Dendritic cell treated with granulocyte-macrophage colony-stimulating factor and Interleukin-4, amounts not matched to agents 40 ng/mL and 50 ng/mL, for 4 days (primary cell): ENCODE measurements at regions not wholly inside any gene's neighbourhood (a gene's known extent, or its start where the extent isn't known, plus 50 kb on each side); places are given as distances from the start of the nearest gene placed in this dataset.

ENCODE experiments used
- H3K27ac Mint-ChIP-seq: one replicate; pipeline ENCODE4 v1.8.0; 2022; ENCODE audit warnings: mild to moderate bottlenecking, mixed read lengths
- H3K27me3 Mint-ChIP-seq: one replicate; pipeline ENCODE4 v1.8.0; 2022; ENCODE audit warnings: mild to moderate bottlenecking, mixed read lengths
- H3K36me3 Mint-ChIP-seq: one replicate; pipeline ENCODE4 v1.8.0; 2022; ENCODE audit warnings: low read depth, mixed read lengths
- H3K4me1 Mint-ChIP-seq: one replicate; pipeline ENCODE4 v1.8.0; 2022; ENCODE audit warnings: low read depth, mixed read lengths
- H3K4me3 Mint-ChIP-seq: one replicate; pipeline ENCODE4 v1.8.0; 2022; ENCODE audit warnings: mild to moderate bottlenecking, moderate library complexity, mixed read lengths
- H3K9me3 Mint-ChIP-seq: one replicate; pipeline ENCODE4 v1.8.0; 2022; ENCODE audit warnings: mixed read lengths
- intact Hi-C: fragments of 100-400 bp; cut with micrococcal nuclease; formaldehyde crosslinking; loops from one replicate; pipeline ENCODE4 v1.15.0; 2022

GRCh38 chr11:127420139-127420538 lies 419.6 kb upstream of the KIRREL3 start:
- Mint-ChIP-seq H3K27me3 (no peaks in the 10 kb centered on the region), H3K9me3 (peaks cover 14% of the 10 kb centered on the region), H3K36me3 (no peaks in the 10 kb centered on the region), H3K4me1 (no peaks in the 10 kb centered on the region), H3K4me3 (no peak overlapping the region), H3K27ac (no peak overlapping the region)
- intact Hi-C loops, result no loop called here

GRCh38 chr11:127412722-127413380 lies 412.3 kb upstream of the KIRREL3 start:
- Mint-ChIP-seq H3K36me3 (no peaks in the 10 kb centered on the region), H3K4me3 (no peak overlapping the region), H3K4me1 (no peaks in the 10 kb centered on the region), H3K27me3 (no peaks in the 10 kb centered on the region), H3K9me3 (peaks cover 35% of the 10 kb centered on the region), H3K27ac (no peak overlapping the region)
- intact Hi-C loops, result no loop called here

- Mint-ChIP-seq H3K4me3 (no peak overlapping the region), H3K4me1 (no peaks in the 10 kb centered on the region), H3K27ac (no peak overlapping the region), H3K9me3 (peaks cover 29% of the 10 kb centered on the region), H3K36me3 (no peaks in the 10 kb centered on the region), H3K27me3 (no peaks in the 10 kb centered on the region)
- intact Hi-C loops, result no loop called here
These were observed 411.7 kb upstream of the KIRREL3 start for GRCh38 chr11:127412234-127412633.

GRCh38 chr11:127411283-127411682 lies 410.7 kb upstream of the KIRREL3 start:
- H3K36me3 Mint-ChIP-seq, result no peaks in the 10 kb centered on the region
- H3K9me3 Mint-ChIP-seq, result peaks cover 22% of the 10 kb centered on the region
- H3K4me1 Mint-ChIP-seq, result no peaks in the 10 kb centered on the region
- intact Hi-C loops, result no loop called here
- H3K27ac Mint-ChIP-seq, result no peak overlapping the region
- H3K4me3 Mint-ChIP-seq, result no peak overlapping the region
- no peaks in the 10 kb centered on the region for H3K27me3 Mint-ChIP-seq

GRCh38 chr11:127395034-127395433 lies 394.5 kb upstream of the KIRREL3 start:
- Mint-ChIP-seq H3K27me3 (no peaks in the 10 kb centered on the region), H3K36me3 (no peaks in the 10 kb centered on the region), H3K4me1 (no peaks in the 10 kb centered on the region), H3K27ac (no peak overlapping the region), H3K4me3 (no peak overlapping the region), H3K9me3 (peaks cover 8% of the 10 kb centered on the region)
- intact Hi-C loops, result no loop called here

GRCh38 chr11:127393460-127393997 lies 393.0 kb upstream of the KIRREL3 start:
- Mint-ChIP-seq H3K27me3 (no peaks in the 10 kb centered on the region), H3K9me3 (peaks cover 8% of the 10 kb centered on the region), H3K36me3 (no peaks in the 10 kb centered on the region), H3K4me3 (no peak overlapping the region), H3K27ac (no peak overlapping the region), H3K4me1 (no peaks in the 10 kb centered on the region)
- intact Hi-C loops, result no loop called here

- Mint-ChIP-seq H3K27ac (no peak overlapping the region), H3K36me3 (no peaks in the 10 kb centered on the region), H3K4me3 (no peak overlapping the region), H3K27me3 (no peaks in the 10 kb centered on the region), H3K9me3 (peaks cover 8% of the 10 kb centered on the region), H3K4me1 (no peaks in the 10 kb centered on the region)
- intact Hi-C loops, result no loop called here
These were observed 392.0 kb upstream of the KIRREL3 start for GRCh38 chr11:127392575-127392974.

GRCh38 chr11:127390465-127390864 lies 389.9 kb upstream of the KIRREL3 start:
- Mint-ChIP-seq H3K4me1 (no peaks in the 10 kb centered on the region), H3K27ac (no peak overlapping the region), H3K36me3 (no peaks in the 10 kb centered on the region), H3K27me3 (no peaks in the 10 kb centered on the region), H3K4me3 (no peak overlapping the region), H3K9me3 (no peaks in the 10 kb centered on the region)
- intact Hi-C loops, result no loop called here

- H3K4me3 Mint-ChIP-seq, result no peak overlapping the region
- no peaks in the 10 kb centered on the region for H3K27me3 Mint-ChIP-seq
- H3K36me3 Mint-ChIP-seq, result no peaks in the 10 kb centered on the region
- H3K27ac Mint-ChIP-seq, result no peak overlapping the region
- intact Hi-C loops, result no loop called here
- no peaks in the 10 kb centered on the region for H3K4me1 Mint-ChIP-seq
- no peaks in the 10 kb centered on the region for H3K9me3 Mint-ChIP-seq
These were observed 384.5 kb upstream of the KIRREL3 start for GRCh38 chr11:127385071-127385470.

GRCh38 chr11:127383026-127383425 lies 382.5 kb upstream of the KIRREL3 start:
- no peaks in the 10 kb centered on the region for H3K36me3 Mint-ChIP-seq
- no peaks in the 10 kb centered on the region for H3K4me1 Mint-ChIP-seq
- intact Hi-C loops, result no loop called here
- no peak overlapping the region for H3K27ac Mint-ChIP-seq
- no peak overlapping the region for H3K4me3 Mint-ChIP-seq
- no peaks in the 10 kb centered on the region for H3K9me3 Mint-ChIP-seq
- no peaks in the 10 kb centered on the region for H3K27me3 Mint-ChIP-seq

- H3K4me1 Mint-ChIP-seq, result no peaks in the 10 kb centered on the region
These were observed 380.7 kb upstream of the KIRREL3 start for GRCh38 chr11:127381247-127381646.

GRCh38 chr11:127379686-127380085 lies 379.1 kb upstream of the KIRREL3 start:
- Mint-ChIP-seq H3K4me3 (no peak overlapping the region), H3K27me3 (no peaks in the 10 kb centered on the region)
- intact Hi-C loops, result no loop called here

More at GRCh38 chr11:127381247-127381646, 380.7 kb upstream of the KIRREL3 start:
- H3K36me3 Mint-ChIP-seq, result no peaks in the 10 kb centered on the region
- no peaks in the 10 kb centered on the region for H3K27me3 Mint-ChIP-seq
- intact Hi-C loops, result no loop called here
- no peak overlapping the region for H3K27ac Mint-ChIP-seq
- no peak overlapping the region for H3K4me3 Mint-ChIP-seq
- H3K9me3 Mint-ChIP-seq, result no peaks in the 10 kb centered on the region

GRCh38 chr11:127376301-127376700 lies 375.7 kb upstream of the KIRREL3 start:
- Mint-ChIP-seq H3K27ac (no peak overlapping the region), H3K36me3 (no peaks in the 10 kb centered on the region), H3K4me1 (no peaks in the 10 kb centered on the region), H3K27me3 (no peaks in the 10 kb centered on the region), H3K9me3 (no peaks in the 10 kb centered on the region), H3K4me3 (no peak overlapping the region)
- intact Hi-C loops, result no loop called here

More at GRCh38 chr11:127379686-127380085, 379.1 kb upstream of the KIRREL3 start:
- Mint-ChIP-seq H3K4me1 (no peaks in the 10 kb centered on the region), H3K27ac (no peak overlapping the region), H3K9me3 (no peaks in the 10 kb centered on the region), H3K36me3 (no peaks in the 10 kb centered on the region)

GRCh38 chr11:127369356-127369755 lies 368.8 kb upstream of the KIRREL3 start:
- no peak overlapping the region for H3K4me3 Mint-ChIP-seq
- no peaks in the 10 kb centered on the region for H3K9me3 Mint-ChIP-seq
- H3K27me3 Mint-ChIP-seq, result no peaks in the 10 kb centered on the region
- intact Hi-C loops, result no loop called here
- H3K36me3 Mint-ChIP-seq, result no peaks in the 10 kb centered on the region
- H3K4me1 Mint-ChIP-seq, result no peaks in the 10 kb centered on the region
- no peak overlapping the region for H3K27ac Mint-ChIP-seq

GRCh38 chr11:127362754-127363308 lies 362.3 kb upstream of the KIRREL3 start:
- no peaks in the 10 kb centered on the region for H3K27me3 Mint-ChIP-seq
- no peaks in the 10 kb centered on the region for H3K36me3 Mint-ChIP-seq
- intact Hi-C loops, result no loop called here
- no peaks in the 10 kb centered on the region for H3K4me1 Mint-ChIP-seq
- H3K9me3 Mint-ChIP-seq, result no peaks in the 10 kb centered on the region
- no peak overlapping the region for H3K4me3 Mint-ChIP-seq
- H3K27ac Mint-ChIP-seq, result no peak overlapping the region
